ENCODE measurements at regions not wholly inside any gene's neighbourhood (a gene's known extent, or its start where the extent isn't known, plus 50 kb on each side); places are given as distances from the start of the nearest gene placed in this dataset.

DNA sequence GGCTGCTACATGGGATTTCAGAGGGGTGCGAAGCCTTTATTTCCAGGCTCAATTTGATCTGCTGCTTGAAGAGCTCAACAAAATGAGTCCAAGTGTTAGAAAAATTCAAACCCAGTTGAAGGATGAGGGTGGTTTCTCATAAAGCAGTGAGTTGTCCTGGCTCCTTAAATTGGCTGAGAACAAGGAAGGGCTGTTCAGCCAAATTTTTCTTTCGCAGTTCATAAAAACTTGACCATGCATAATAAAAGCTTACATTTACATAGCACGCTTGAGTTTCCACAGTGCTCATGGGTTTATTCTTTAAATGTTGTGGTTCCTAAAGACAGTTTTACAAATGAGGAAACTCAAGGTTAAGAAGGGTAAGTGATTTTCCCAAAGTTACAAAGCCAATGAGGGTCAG is 174.4 kb upstream of the FOXA2 start:
- Histone ChIP-seq H2AFZ (ENCODE audit: low read length) (no peak overlapping the region), H2BK5ac (ENCODE audit: insufficient read length, low read length) (no peak overlapping the region)

More for the DNA sequence above, 174.4 kb upstream of the FOXA2 start:
- no peaks in the 10 kb centered on the region for H3K79me2 ChIP-seq (ENCODE audit: insufficient read depth, low read length)
- TF ChIP-seq, protein P1, sequence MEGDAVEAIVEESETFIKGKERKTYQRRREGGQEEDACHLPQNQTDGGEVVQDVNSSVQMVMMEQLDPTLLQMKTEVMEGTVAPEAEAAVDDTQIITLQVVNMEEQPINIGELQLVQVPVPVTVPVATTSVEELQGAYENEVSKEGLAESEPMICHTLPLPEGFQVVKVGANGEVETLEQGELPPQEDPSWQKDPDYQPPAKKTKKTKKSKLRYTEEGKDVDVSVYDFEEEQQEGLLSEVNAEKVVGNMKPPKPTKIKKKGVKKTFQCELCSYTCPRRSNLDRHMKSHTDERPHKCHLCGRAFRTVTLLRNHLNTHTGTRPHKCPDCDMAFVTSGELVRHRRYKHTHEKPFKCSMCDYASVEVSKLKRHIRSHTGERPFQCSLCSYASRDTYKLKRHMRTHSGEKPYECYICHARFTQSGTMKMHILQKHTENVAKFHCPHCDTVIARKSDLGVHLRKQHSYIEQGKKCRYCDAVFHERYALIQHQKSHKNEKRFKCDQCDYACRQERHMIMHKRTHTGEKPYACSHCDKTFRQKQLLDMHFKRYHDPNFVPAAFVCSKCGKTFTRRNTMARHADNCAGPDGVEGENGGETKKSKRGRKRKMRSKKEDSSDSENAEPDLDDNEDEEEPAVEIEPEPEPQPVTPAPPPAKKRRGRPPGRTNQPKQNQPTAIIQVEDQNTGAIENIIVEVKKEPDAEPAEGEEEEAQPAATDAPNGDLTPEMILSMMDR (conservative IDR thresholded peaks at IDR 0.05): no peak
- no peak for DNase-seq
- H2BK20ac ChIP-seq (ENCODE audit: low read depth, low read length, poor library complexity, severe bottlenecking): no peak overlapping the region
- WGBS (ENCODE audit: extremely low coverage, insufficient read length, low lambda C conversion rate): no CpG with 5 or more reads among the region's 3 CpGs
- no peaks in the 10 kb centered on the region; a peak in 1 of 7 replicates for H3K36me3 Mint-ChIP-seq (ENCODE audit: insufficient read depth in 1 of 3, low read depth in 3 of 3)
- no peak overlapping the region for H2BK120ac ChIP-seq (ENCODE audit: low read depth, low read length, poor library complexity, severe bottlenecking)
- no peak overlapping the region for H3K9ac ChIP-seq (ENCODE audit: extremely low read depth, insufficient read length, low read length)
- no peaks in the 10 kb centered on the region for H3K79me1 ChIP-seq (ENCODE audit: insufficient read depth, low read depth, low read length, poor library complexity, severe bottlenecking)
- H3K4ac ChIP-seq (ENCODE audit: low read depth, low read length): no peak overlapping the region
- no peak overlapping the region for H4K5ac ChIP-seq (ENCODE audit: insufficient read length, low read depth, low read length)
- H3K27me3 Mint-ChIP-seq (ENCODE audit: low read depth): peaks cover 2% of the 10 kb centered on the region
- no peaks in the 10 kb centered on the region for H3K23me2 ChIP-seq (ENCODE audit: insufficient read length, low read depth, low read length, poor library complexity, severe bottlenecking)
- H2BK12ac ChIP-seq (ENCODE audit: insufficient read length, low read depth, low read length): no peak overlapping the region
- no peak overlapping the region for H3K23ac ChIP-seq (ENCODE audit: insufficient read length, low read depth, low read length)
- H2BK15ac ChIP-seq (ENCODE audit: low read depth, low read length): no peak overlapping the region
- no peak overlapping the region for H3K4me3 Mint-ChIP-seq
- H3K14ac ChIP-seq (ENCODE audit: insufficient read depth, low read length): no peak overlapping the region
- H3K4me1 ChIP-seq (ENCODE audit: insufficient read depth, low read length): no peaks in the 10 kb centered on the region
- H3K56ac ChIP-seq (ENCODE audit: insufficient read length, low read depth, low read length): no peak overlapping the region
- no peak overlapping the region for H4K8ac ChIP-seq (replicated peaks; ENCODE audit: insufficient read length, low read depth, low read length)
- H4K20me1 ChIP-seq (ENCODE audit: control insufficient read depth, insufficient read depth, insufficient read length): no peaks in the 10 kb centered on the region
- H4K91ac ChIP-seq (ENCODE audit: insufficient read length, low read depth, low read length): no peak overlapping the region
- no peak overlapping the region for H3K4me2 ChIP-seq (ENCODE audit: insufficient read depth, insufficient read length, low read length)
- H3K4me1 Mint-ChIP-seq: no peaks in the 10 kb centered on the region
- no peak overlapping the region for H3K27ac ChIP-seq (ENCODE audit: insufficient read length, low read depth, low read length)
- no peak overlapping the region for H2AK5ac ChIP-seq (ENCODE audit: insufficient read length, low read length)
- H3K9me3 Mint-ChIP-seq: no peaks in the 10 kb centered on the region; a peak in 2 of 5 replicates
- H3K27me3 ChIP-seq (ENCODE audit: insufficient read depth, low read length): no peaks in the 10 kb centered on the region
- H3K27ac Mint-ChIP-seq: no peak overlapping the region
- no peaks in the 10 kb centered on the region for H3K9me3 ChIP-seq (ENCODE audit: control insufficient read depth, low read depth, low read length)
- H3K18ac ChIP-seq (ENCODE audit: insufficient read length, low read depth, low read length): no peak overlapping the region
- no peak overlapping the region for H3T11ph ChIP-seq (ENCODE audit: low read length)
